HK-2 (cell line): ENCODE measurements at regions not wholly inside any gene's neighbourhood (a gene's known extent, or its start where the extent isn't known, plus 50 kb on each side); places are given as distances from the start of the nearest gene placed in this dataset.

Experiments used
- DNase-seq: peaks from one replicate; pipeline ENCODE4 v3.0.0-alpha.2; 2018; ENCODE audit not compliant: unreplicated experiment

- no peak for DNase-seq
Measured at GRCh38 chr10:76615049-76615448, 1022.6 kb downstream of the KCNMA1 start.
